ENCODE measurements at regions not wholly inside any gene's neighbourhood (a gene's known extent, or its start where the extent isn't known, plus 50 kb on each side); places are given as distances from the start of the nearest gene placed in this dataset.
A peak's percentile ranks its signal among the peaks of the same experiment; 100 is the strongest.

DNA sequence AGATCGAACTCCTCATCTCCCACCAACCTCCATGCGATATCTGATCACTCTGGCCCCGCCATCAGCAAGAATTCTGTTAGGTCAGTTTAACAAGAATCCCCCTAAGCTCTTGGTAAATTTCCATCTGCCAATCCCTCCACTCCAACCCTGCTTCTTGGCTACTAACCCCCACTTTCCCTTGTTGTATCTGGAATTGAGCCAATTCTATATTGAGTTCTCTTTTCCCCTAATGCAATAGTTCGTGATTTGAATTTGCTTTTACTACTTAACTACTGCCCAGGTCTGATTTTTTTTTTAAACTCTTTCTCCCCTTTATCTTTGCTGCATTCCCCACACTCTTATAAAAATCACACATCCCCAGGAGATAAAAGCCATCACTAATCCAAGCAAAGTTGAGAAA lies 159.3 kb upstream of the STK17B start:
- Histone ChIP-seq H3K27me3 (ENCODE audit: control insufficient read depth, insufficient read depth, low read length) (no peaks in the 10 kb centered on the region), H3K4me3 (ENCODE audit: low read depth, low read length) (no peak overlapping the region), H3K36me3 (ENCODE audit: control insufficient read depth, insufficient read depth, low read length) (no peaks in the 10 kb centered on the region)
- FAIRE-seq, result no peak
- TF ChIP-seq, protein P1, sequence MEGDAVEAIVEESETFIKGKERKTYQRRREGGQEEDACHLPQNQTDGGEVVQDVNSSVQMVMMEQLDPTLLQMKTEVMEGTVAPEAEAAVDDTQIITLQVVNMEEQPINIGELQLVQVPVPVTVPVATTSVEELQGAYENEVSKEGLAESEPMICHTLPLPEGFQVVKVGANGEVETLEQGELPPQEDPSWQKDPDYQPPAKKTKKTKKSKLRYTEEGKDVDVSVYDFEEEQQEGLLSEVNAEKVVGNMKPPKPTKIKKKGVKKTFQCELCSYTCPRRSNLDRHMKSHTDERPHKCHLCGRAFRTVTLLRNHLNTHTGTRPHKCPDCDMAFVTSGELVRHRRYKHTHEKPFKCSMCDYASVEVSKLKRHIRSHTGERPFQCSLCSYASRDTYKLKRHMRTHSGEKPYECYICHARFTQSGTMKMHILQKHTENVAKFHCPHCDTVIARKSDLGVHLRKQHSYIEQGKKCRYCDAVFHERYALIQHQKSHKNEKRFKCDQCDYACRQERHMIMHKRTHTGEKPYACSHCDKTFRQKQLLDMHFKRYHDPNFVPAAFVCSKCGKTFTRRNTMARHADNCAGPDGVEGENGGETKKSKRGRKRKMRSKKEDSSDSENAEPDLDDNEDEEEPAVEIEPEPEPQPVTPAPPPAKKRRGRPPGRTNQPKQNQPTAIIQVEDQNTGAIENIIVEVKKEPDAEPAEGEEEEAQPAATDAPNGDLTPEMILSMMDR (IDR thresholded peaks at IDR 0.05; ENCODE audit: insufficient read depth, low read length, severe bottlenecking), result no peak
- DNase-seq (ENCODE audit: low read depth), result no peak

DNA sequence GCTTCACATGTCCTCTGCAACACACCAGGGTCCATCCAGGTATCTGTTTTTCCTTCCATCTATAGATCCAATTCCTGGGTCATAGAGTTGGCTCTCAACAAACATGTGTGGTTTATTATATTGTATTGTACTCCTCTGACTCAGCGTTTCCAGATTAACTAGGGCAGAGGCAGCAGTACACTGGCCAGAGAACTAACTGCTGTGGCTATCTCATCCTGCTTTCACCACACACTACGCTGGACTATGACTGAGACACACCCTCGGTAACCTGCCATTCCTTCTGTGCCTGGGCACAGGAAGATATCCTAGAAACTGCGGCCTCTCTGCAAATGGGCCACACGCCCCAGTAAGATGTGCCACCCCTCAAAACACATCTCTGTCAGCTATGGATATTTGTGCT lies 159.8 kb upstream of the STK17B start:
- Histone ChIP-seq H3K27me3 (ENCODE audit: control insufficient read depth, insufficient read depth, low read length) (no peaks in the 10 kb centered on the region), H3K4me3 (ENCODE audit: low read depth, low read length) (no peak overlapping the region), H3K36me3 (ENCODE audit: control insufficient read depth, insufficient read depth, low read length) (no peaks in the 10 kb centered on the region)
- TF ChIP-seq, protein P1 (IDR thresholded peaks at IDR 0.05; ENCODE audit: insufficient read depth, low read length, severe bottlenecking), result no peak
- DNase-seq (ENCODE audit: low read depth), result peak; percentile 30
- FAIRE-seq, result no peak

DNA sequence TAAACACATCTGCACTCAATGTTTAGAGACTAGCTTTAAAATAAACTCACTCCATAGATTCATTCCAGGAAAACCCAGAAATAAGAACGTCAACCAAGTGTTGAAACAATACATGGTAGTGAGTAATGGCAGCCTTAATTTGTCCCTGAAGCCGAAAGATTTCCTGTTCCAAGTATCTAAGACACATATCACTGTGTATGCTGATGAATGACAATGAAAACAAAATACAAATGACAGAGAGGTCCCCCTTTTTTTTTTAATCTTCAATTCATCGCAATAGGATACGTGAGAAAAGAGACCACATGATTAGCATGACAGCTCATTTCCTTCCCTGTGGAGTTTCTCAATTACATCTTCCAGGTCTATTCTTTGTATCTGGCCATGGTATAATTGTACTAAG lies 160.5 kb upstream of the STK17B start:
- no peak for FAIRE-seq
- Histone ChIP-seq H3K27me3 (ENCODE audit: control insufficient read depth, insufficient read depth, low read length) (no peaks in the 10 kb centered on the region), H3K4me3 (ENCODE audit: low read depth, low read length) (no peak overlapping the region), H3K36me3 (ENCODE audit: control insufficient read depth, insufficient read depth, low read length) (no peaks in the 10 kb centered on the region)
- TF ChIP-seq, protein P1 (IDR thresholded peaks at IDR 0.05; ENCODE audit: insufficient read depth, low read length, severe bottlenecking), result no peak
- no peak for DNase-seq (ENCODE audit: low read depth)

DNA sequence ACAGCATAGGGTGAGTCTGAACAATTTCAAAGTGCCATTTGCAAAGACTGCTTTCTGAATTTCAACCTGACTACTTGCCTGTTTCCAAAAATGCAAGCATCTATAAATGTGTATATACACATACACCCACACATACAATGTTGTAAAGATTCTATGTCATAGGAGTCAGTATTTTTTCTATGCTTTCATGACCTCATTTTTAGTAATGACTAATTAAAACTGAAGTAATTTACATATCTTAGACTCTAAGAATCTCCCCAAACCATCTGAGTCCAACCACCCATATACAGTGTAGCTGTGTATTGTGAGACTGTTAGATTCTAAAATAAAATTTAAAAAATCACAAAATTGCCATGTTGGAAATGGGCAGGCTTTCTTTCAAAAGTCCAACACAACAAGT lies 162.0 kb upstream of the STK17B start:
- FAIRE-seq, result no peak
- no peak for DNase-seq (ENCODE audit: low read depth)
- Histone ChIP-seq H3K27me3 (ENCODE audit: control insufficient read depth, insufficient read depth, low read length) (no peaks in the 10 kb centered on the region), H3K4me3 (ENCODE audit: low read depth, low read length) (no peak overlapping the region), H3K36me3 (ENCODE audit: control insufficient read depth, insufficient read depth, low read length) (no peaks in the 10 kb centered on the region)
- TF ChIP-seq, protein P1 (IDR thresholded peaks at IDR 0.05; ENCODE audit: insufficient read depth, low read length, severe bottlenecking), result no peak

DNA sequence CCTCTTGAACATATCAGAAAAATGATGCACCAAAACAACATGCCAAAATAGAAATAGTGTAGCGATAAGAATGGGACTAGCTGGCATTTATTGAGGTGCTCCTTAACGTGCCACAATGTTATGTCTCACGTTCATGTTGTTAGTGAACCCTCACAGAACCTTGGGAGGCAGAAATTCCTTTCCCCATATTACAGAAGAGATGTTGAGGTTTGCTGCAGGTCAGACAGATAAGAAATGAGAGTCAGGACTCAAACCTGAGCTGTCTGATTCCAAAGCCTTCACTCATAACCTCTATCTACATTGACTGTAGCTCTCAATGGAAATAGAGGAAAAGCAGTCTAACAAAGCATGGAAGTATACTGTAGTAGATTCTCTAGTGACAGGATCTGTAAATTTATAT lies 163.3 kb upstream of the STK17B start:
- TF ChIP-seq, protein P1 (IDR thresholded peaks at IDR 0.05; ENCODE audit: insufficient read depth, low read length, severe bottlenecking), result no peak
- DNase-seq (ENCODE audit: low read depth) (no peak), FAIRE-seq (no peak)
- Histone ChIP-seq H3K4me3 (ENCODE audit: low read depth, low read length) (no peak overlapping the region), H3K27me3 (ENCODE audit: control insufficient read depth, insufficient read depth, low read length) (no peaks in the 10 kb centered on the region), H3K36me3 (ENCODE audit: control insufficient read depth, insufficient read depth, low read length) (no peaks in the 10 kb centered on the region)

DNA sequence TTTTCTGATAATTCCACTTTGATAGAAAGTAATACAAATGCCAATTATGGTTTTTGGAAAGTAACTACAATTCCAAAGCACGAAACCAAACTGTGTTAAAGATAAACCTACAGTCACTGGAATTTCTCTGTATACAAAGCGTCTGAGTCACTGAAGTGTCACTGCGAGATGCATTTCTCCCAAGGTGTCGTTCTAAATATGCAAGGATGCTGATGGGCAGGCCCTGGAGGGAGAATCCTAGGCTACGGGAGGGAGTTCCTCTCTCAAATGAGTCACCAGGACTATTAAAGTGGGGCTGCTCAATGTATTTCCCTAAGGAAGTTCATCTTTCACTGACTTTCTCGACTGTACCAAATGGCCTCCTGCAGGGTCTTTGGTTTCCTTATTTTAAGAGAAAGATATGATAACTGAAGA lies 163.8 kb upstream of the STK17B start:
- Histone ChIP-seq H3K27me3 (ENCODE audit: control insufficient read depth, insufficient read depth, low read length) (no peaks in the 10 kb centered on the region), H3K36me3 (ENCODE audit: control insufficient read depth, insufficient read depth, low read length) (no peaks in the 10 kb centered on the region), H3K4me3 (ENCODE audit: low read depth, low read length) (no peak overlapping the region)
- no peak for FAIRE-seq
- peak; percentile 47 for DNase-seq (ENCODE audit: low read depth)
- TF ChIP-seq, protein P1 (IDR thresholded peaks at IDR 0.05; ENCODE audit: insufficient read depth, low read length, severe bottlenecking), result no peak
